IPS DF 19.7 (cell line): ENCODE measurements at regions not wholly inside any gene's neighbourhood (a gene's known extent, or its start where the extent isn't known, plus 50 kb on each side); places are given as distances from the start of the nearest gene placed in this dataset.

Experiments used
- DNase-seq: peaks from one replicate; pipeline ENCODE4 v3.0.0-alpha.2; 2013; ENCODE audit warnings: low read depth, low spot score

DNA sequence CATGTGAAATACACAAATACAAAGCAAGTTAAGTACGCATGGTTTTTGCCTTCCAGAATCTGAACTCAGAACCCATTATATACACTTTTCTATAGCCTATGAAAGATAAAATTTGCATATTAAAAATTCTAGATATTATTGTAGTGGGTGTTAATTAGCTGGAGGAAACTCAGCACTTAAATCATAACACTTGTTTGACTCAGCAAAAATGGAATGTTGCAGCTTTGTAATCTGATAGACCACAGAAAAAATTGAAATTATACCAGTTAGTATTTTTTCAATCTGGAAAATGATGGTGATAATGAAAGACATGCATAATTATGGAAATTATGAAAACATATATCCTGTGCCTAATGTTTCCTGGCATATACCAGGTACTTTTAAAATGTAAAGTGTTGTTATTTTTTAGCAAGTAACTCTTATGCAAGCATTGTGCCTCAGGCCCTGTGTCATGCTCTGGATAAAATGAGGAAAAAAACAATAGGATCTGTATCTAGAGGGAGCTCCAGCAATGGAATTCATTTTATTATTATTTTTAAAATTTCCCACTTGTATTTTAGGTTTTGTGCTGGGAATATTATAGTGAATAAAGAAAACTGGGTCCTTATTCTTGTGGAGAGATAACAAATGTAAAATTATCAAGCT is 490.4 kb upstream of the SEMA3A start:
- no peak for DNase-seq

DNA sequence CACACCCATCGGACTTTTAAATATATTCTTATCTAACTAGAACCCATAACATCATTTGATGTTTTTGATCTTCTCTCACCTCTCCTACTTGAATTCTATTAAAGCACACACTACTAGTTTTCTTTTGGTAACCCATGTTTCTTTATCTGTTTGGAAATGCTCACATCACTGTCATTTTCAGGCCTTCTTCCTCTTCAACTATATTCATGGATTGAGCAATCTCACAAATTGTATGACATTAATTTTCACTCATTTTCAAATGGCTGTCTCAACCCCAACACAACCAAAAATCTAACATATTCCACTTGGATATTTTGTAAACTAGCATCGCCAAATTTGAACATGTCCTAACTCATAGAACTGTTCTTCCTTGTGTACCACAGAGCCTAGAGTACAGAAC is 488.0 kb upstream of the SEMA3A start:
- DNase-seq: no peak

DNA sequence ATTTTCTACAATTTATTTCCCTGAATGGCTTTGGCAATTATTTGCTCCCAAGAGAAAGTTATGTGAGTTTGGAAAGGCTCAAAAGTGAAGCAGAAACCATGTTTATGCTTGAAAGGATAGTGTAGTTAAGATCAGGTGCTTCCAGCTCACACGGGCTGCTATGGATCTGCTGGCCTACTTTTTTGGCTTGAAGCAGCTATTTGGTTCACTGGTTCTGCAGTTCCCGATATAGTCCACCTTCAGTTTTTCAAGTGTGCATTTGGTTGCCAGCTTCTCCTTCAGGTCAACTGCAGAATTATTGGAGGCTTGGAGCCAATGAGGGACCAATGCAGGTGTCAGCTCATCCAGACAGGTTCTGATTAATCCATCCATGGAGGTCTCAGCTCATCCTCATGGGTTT is 484.3 kb upstream of the SEMA3A start:
- no peak for DNase-seq

DNA sequence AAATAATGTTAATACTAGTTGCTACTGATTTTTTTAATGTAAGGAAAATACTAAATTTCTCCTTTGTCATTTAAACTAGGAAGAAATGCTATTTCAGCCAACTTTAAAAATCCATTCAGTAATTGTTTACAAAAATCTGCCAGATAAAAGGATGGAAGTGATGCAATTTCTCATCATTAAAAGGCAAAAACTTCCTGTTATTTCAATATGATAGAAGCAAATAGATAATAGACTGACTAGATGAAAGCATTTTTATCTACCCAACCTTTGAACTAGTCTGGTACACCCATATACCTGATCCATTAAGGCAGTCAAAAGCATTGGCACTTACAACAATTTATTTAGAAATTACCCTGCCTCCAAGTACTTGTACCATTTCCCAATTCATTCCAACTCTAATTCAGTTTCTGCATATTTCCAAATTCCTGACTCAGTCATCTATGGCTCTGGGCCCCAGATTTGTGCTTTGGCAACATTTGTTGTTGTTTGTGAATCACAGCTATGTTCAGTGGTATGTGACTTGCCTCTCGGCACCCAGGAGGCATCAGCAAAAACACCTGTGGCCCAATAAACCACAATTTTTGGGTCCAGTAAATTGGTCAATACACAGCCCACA is 482.6 kb upstream of the SEMA3A start:
- DNase-seq: no peak

DNA sequence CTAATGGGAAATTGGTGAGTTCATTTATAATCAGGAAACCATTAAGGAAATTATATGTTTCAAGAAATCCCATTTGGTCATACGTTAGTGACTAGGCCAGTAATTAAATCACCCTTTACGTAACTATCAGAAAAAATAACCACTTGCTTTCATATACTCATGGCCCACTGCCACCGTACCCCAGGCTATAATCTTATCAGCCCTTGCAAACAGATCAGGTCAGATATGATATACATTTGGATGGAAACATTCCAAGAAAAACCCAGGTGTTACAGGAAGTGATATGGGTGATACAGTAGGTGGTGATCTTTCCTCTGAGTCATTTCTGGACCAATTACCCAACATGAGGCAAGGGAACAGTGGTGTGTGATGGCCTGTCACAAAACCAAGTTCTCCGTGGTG is 481.0 kb upstream of the SEMA3A start:
- DNase-seq: no peak

- no peak for DNase-seq
Observed at GRCh38 chr7:84674236-84674913, 479.8 kb upstream of the SEMA3A start.

DNA sequence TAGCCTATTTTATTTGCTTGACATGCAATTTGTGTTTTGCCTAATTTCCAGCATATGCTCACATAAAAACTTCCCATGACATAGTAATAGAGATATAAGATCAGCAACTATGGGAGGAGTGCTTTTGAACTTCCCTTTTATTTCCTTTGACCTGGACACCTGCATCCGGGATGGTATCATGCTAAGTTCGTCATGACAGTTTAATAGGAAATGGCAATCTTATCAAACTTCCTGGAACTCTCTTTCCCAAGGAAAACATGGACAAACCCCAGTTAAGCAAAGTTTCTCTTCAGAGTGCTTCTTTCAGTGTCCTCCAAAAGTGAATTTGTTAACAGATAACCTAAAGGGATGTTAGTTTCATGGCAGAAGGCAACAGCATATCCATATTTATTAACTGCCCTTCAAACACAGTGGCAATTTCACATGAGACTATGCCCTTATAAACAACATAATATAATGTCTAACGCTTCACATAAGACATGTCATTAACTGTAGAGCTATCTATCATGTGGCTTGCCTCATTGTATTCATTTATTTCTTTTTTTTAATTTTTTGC is 474.7 kb upstream of the SEMA3A start:
- DNase-seq: no peak

DNA sequence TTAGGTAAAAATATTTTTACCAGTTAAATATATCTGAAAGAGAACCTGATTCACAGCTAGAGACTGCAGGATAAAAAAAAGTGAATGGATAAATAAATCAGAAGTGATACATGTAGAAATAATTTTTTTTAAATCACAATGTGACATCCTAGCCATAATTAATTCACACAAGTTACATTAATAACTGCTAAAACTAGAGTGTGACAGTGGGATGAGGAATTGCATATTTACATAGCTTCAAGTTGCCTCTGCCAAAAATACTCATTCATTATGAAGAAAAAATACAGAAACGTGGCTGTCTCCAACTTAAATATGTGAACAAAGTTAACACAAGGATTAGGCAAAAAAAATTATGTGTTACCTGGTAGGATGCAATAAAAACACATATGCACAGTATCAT is 473.5 kb upstream of the SEMA3A start:
- DNase-seq: no peak

GRCh38 chr7:84666651-84667050 is 472.1 kb upstream of the SEMA3A start:
- DNase-seq: no peak

- no peak for DNase-seq
Observed at GRCh38 chr7:84665339-84665738, 470.8 kb upstream of the SEMA3A start.

GRCh38 chr7:84664626-84665025 is 470.0 kb upstream of the SEMA3A start:
- no peak for DNase-seq

- DNase-seq: no peak
Observed at GRCh38 chr7:84663224-84663623, 468.6 kb upstream of the SEMA3A start.

- DNase-seq: no peak
Observed at GRCh38 chr7:84658286-84658685, 463.7 kb upstream of the SEMA3A start.

DNA sequence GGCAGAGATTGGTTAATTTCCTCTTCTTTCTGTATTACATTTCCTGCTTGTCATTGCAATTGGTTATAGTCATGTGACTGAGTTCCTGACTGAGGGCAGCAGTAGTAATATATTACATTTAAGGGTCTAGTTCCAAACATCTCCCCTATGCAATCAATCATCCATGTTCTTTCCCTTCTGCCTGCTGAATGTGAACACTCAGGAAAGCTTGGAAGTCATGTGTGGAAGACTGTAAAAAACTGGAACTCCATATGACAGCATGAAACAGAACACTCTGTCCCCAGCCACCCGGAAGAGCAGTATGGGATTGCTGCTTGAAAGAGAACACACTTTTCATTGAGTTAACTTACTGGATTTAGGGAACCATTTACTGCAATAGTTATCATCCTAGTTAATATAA is 459.7 kb upstream of the SEMA3A start:
- no peak for DNase-seq

- no peak for DNase-seq
Observed at GRCh38 chr7:84651876-84652275, 457.3 kb upstream of the SEMA3A start.

GRCh38 chr7:84647797-84648757 is 453.5 kb upstream of the SEMA3A start:
- no peak for DNase-seq

DNA sequence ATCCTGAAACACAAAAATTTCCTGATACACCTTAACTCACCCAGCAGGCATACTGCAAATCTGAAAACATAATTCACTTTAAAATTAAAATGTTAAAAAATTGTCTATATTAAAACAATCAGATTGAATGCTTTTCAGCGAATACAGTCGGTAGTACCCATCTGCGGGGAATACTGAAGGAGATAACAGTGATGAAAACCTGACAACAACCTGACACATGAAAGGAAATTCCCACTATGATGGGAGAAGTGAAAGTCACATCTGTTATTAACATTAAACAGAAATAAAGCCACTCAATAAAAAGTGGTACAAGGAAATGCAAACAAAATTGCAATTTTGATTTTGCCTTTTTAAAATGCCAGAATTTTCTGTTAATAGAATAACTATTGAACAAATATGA is 448.0 kb upstream of the SEMA3A start:
- DNase-seq: no peak

- no peak for DNase-seq
Observed at GRCh38 chr7:84640637-84641036, 446.0 kb upstream of the SEMA3A start.

GRCh38 chr7:84638339-84638697 is 443.7 kb upstream of the SEMA3A start:
- DNase-seq: no peak

- DNase-seq: peak; percentile 28
Observed at GRCh38 chr7:84637568-84638338, 443.2 kb upstream of the SEMA3A start.

DNA sequence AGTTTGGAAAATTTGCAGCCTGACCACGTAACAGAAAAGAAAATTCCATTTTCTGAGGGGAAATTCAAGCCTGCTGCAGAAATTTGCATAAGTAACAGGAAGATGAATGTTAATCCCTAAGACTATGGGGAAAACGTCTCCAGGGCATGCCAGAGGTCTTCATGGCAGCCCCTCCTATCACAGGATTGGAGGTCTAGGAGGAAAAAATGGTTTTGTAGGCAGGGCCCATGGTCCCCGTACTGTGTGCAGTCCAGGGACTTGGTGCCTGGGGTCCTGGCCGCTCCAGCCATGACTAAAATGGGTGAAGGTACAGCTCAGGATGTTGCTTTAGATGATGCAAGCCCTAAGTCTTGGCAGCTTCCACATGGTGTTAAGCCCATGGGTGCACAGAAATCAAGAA is 437.3 kb upstream of the SEMA3A start:
- no peak for DNase-seq
